Nephron progenitor cell (in vitro differentiated cells): ENCODE measurements at regions not wholly inside any gene's neighbourhood (a gene's known extent, or its start where the extent isn't known, plus 50 kb on each side); places are given as distances from the start of the nearest gene placed in this dataset.

Experiments used
- DNase-seq: peaks from one replicate; pipeline ENCODE4 v3.0.0; 2021
- H3K27ac Mint-ChIP-seq: 2 replicates; pipeline ENCODE4 v1.8.0; 2021; ENCODE audit warnings: mild to moderate bottlenecking, moderate library complexity, mixed read lengths
- H3K27me3 Mint-ChIP-seq: 2 replicates; pipeline ENCODE4 v1.8.0; 2021; ENCODE audit warnings: mild to moderate bottlenecking, low read depth, mixed read lengths; ENCODE audit not compliant: poor library complexity
- H3K36me3 Mint-ChIP-seq: 2 replicates; pipeline ENCODE4 v1.8.0; 2021; ENCODE audit warnings: low read depth, mixed read lengths
- H3K4me1 Mint-ChIP-seq: 2 replicates; pipeline ENCODE4 v1.8.0; 2021; ENCODE audit warnings: mixed read lengths
- H3K4me3 Mint-ChIP-seq: 2 replicates; pipeline ENCODE4 v1.8.0; 2021; ENCODE audit warnings: mild to moderate bottlenecking, moderate library complexity, mixed read lengths
- H3K9me3 Mint-ChIP-seq: 2 replicates; pipeline ENCODE4 v1.8.0; 2021; ENCODE audit warnings: mild to moderate bottlenecking, moderate library complexity, mixed read lengths
- TF ChIP-seq, protein P1 (sequence below): fragments of 200-600 bp; sonication (generic); IDR thresholded peaks from 2 replicates; pipeline ENCODE4 v1.5.0; 2021; ENCODE audit warnings: antibody characterized with exemption

DNA sequence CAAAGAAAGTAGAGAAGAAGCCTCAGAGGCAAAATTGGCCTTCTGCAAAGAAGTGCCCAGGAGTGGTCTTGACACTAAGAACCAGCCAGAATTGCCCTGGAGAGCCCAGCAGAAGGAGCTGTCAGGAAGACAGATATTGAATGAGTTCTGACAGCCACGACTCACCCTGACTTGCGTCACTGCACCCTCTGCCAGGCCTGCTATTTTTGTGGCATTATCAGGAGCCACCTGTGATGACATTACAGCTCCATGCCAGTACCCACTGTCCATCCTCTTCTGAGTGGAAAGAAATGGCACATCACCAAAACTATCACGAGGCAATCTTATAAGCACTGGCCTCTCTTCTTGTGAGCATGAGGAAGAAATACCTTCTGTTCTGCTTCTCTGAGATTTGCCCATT lies 67.7 kb downstream of the SMIM20 start:
- Mint-ChIP-seq H3K36me3 (no peaks in the 10 kb centered on the region), H3K9me3 (peaks cover 4% of the 10 kb centered on the region), H3K4me3 (no peak overlapping the region), H3K4me1 (peaks cover 33% of the 10 kb centered on the region), H3K27ac (no peak overlapping the region), H3K27me3 (peaks cover 6% of the 10 kb centered on the region)
- TF ChIP-seq, protein P1, sequence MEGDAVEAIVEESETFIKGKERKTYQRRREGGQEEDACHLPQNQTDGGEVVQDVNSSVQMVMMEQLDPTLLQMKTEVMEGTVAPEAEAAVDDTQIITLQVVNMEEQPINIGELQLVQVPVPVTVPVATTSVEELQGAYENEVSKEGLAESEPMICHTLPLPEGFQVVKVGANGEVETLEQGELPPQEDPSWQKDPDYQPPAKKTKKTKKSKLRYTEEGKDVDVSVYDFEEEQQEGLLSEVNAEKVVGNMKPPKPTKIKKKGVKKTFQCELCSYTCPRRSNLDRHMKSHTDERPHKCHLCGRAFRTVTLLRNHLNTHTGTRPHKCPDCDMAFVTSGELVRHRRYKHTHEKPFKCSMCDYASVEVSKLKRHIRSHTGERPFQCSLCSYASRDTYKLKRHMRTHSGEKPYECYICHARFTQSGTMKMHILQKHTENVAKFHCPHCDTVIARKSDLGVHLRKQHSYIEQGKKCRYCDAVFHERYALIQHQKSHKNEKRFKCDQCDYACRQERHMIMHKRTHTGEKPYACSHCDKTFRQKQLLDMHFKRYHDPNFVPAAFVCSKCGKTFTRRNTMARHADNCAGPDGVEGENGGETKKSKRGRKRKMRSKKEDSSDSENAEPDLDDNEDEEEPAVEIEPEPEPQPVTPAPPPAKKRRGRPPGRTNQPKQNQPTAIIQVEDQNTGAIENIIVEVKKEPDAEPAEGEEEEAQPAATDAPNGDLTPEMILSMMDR = no peak
- DNase-seq = no peak

DNA sequence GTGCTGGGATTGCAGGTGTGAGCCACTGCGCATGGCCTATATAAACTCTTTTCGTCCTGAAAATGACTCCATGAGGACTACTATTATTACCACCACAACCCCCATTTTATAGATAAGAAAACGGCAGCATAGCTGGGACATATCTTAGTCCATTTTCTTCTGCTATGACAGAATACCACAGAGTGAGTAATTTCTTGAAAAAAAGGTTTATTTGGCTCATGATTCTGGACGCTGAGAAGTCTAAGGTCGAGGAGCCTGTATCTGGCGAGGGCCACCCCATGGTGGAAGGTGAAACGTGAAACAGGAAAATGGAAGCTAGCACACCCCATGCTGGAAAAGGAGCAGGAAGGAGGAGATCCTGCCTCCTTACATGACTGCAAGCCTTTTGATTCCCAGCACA lies 68.9 kb downstream of the SMIM20 start:
- Mint-ChIP-seq H3K9me3 (no peaks in the 10 kb centered on the region), H3K4me1 (peaks cover 33% of the 10 kb centered on the region), H3K27ac (no peak overlapping the region), H3K27me3 (peaks cover 6% of the 10 kb centered on the region), H3K36me3 (no peaks in the 10 kb centered on the region), H3K4me3 (no peak overlapping the region)
- DNase-seq = no peak
- TF ChIP-seq, protein P1 = no peak

DNA sequence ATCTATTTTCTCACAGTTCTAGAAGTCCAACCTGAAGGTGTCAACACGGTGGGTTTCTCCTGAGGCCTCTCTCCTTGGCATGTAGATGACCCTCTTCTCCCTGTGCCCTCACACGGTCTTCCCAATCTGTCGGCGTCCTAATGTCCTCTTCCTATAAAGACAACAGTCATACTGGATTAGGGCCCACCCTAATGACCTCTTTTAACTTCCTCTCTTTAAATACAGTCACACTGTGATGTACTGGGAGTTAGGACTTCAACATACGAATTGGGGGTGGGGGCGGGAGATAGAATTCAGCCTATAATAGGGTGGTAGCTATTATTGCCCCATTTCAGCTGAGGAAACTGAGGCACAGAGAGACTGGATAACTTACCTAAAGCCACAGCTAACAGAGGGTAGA lies 70.2 kb downstream of the SMIM20 start:
- TF ChIP-seq, protein P1 = no peak
- Mint-ChIP-seq H3K9me3 (no peaks in the 10 kb centered on the region), H3K27me3 (peaks cover 6% of the 10 kb centered on the region), H3K27ac (no peak overlapping the region), H3K4me1 (peaks cover 27% of the 10 kb centered on the region), H3K4me3 (no peak overlapping the region), H3K36me3 (no peaks in the 10 kb centered on the region)
- DNase-seq = no peak

DNA sequence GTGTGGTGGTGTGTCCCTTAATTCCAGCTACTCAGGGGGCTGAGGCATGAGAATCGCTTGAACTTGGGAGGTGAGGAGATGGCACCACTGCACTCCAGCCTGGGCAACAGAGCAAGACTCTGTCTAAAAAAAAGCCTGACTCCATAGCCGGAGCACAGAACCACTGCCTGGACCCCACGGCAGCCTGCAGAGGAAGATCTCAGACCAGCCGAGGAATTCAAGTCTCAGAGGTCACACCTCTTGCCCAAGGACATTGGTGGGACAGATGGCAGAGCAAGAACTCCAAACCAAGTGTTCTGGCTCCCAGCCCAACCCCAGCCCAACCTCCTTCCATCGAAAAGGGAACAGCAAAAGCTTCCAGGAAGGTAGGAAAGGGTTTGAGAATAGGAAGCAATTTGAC lies 70.8 kb downstream of the SMIM20 start:
- no peaks in the 10 kb centered on the region for H3K36me3 Mint-ChIP-seq
- TF ChIP-seq, protein P1 = no peak
- no peak overlapping the region for H3K27ac Mint-ChIP-seq
- peaks cover 22% of the 10 kb centered on the region for H3K4me1 Mint-ChIP-seq
- H3K9me3 Mint-ChIP-seq = no peaks in the 10 kb centered on the region
- no peak for DNase-seq
- peaks cover 6% of the 10 kb centered on the region for H3K27me3 Mint-ChIP-seq
- no peak overlapping the region for H3K4me3 Mint-ChIP-seq

DNA sequence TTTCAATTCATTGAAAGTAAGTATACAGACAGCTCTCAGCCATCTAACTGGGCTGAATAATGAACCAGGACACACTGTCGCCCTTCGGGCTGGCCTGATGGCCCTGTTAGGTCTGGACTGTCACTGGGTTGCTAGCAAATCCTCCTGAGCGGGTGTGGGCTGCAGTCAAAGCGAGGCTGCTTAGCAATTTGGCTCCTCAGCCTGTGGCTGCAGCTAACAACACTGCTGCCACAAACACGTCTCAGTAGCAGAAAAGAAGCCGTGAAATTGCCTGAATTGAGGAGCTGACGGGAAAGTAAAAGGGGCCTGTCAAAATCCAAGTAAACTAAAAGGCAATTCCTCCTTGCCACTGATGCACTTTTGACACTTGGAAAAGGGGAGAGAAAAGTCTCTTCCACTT lies 72.8 kb downstream of the SMIM20 start:
- Mint-ChIP-seq H3K9me3 (no peaks in the 10 kb centered on the region), H3K4me3 (no peak overlapping the region), H3K27ac (no peak overlapping the region), H3K36me3 (no peaks in the 10 kb centered on the region), H3K27me3 (peaks cover 3% of the 10 kb centered on the region), H3K4me1 (peaks cover 22% of the 10 kb centered on the region)
- DNase-seq = no peak
- TF ChIP-seq, protein P1 = no peak

DNA sequence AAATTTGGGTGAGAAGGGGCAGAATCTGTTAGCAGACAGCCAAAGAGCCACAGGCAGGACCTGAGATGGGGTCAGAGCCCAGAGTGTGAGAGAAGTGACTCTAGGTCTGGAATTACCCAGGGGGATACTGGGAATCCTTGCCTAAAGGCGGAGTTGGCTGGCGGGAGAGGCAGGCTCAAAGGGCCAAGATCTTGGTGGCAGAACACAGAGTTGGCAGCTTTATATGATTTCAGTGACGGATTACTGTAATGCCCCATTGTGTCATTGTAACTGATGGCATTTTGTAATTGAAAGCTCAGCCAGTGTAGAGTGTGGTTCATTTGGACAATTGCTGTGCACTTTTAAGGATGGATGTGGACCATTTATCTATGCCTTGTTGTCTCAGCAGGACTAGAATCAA lies 77.3 kb downstream of the SMIM20 start:
- peaks cover 3% of the 10 kb centered on the region for H3K27me3 Mint-ChIP-seq
- no peaks in the 10 kb centered on the region for H3K9me3 Mint-ChIP-seq
- no peaks in the 10 kb centered on the region for H3K36me3 Mint-ChIP-seq
- no peak for DNase-seq
- H3K4me3 Mint-ChIP-seq = no peak overlapping the region
- peaks cover 29% of the 10 kb centered on the region for H3K4me1 Mint-ChIP-seq
- TF ChIP-seq, protein P1 = no peak
- H3K27ac Mint-ChIP-seq = no peak overlapping the region
